ENCODE measurements at regions not wholly inside any gene's neighbourhood (a gene's known extent, or its start where the extent isn't known, plus 50 kb on each side); places are given as distances from the start of the nearest gene placed in this dataset.
"Not testable (repeated sequence)": the region's sequence is repeated elsewhere in the genome, so short reads cannot be mapped to it uniquely, and the experiment has no call there.

DNA sequence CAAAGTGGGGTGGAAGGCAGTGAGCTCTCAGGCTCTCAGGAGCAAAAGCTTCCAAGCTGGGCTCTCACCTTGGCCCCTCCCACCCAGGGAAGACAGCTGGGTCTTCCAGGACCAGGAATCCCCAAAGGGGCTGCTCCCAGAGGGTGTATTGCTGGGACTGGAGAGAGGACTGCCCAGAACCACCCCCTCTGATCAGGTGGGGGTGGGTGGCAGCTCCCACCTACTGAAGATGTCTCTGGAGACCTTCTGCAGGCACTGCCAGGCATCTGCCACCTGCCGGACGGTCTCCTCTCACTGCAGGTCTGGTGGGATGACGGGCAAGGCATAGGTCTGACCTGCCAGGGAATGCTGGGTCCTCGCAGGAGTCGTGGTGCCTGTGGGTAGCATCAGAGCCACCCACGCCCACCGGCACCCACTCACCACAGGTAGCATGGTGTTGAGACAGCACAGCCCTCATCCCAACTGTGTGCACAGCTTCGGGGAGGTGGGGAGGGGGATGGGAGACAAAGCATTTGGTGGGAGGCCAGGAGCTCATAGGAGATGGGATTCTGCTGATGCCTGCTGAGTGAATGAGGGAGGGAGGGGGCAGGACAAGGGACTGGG, 103.2 kb downstream of the SINHCAF start:
- Histone ChIP-seq H3K27ac (ENCODE audit: low read length) (no peak overlapping the region), H3K9ac (ENCODE audit: low read length) (no peak overlapping the region), H3K27me3 (replicated peaks; ENCODE audit: insufficient read depth, low read length) (no peaks in the 10 kb centered on the region), H3K4me2 (ENCODE audit: low read depth, low read length) (no peak overlapping the region), H2AFZ (ENCODE audit: low read length) (no peak overlapping the region), H3K4me1 (ENCODE audit: low read length) (no peaks in the 10 kb centered on the region), H3K9me3 (replicated peaks; ENCODE audit: insufficient read depth, low read length) (no peaks in the 10 kb centered on the region), H3K9me2 (replicated peaks; ENCODE audit: insufficient read depth, low read length) (no peaks in the 10 kb centered on the region), H3K79me2 (ENCODE audit: low read length) (no peaks in the 10 kb centered on the region), H3K4me3 (ENCODE audit: low read length) (no peak overlapping the region), H3K36me3 (replicated peaks; ENCODE audit: insufficient read depth, low read length) (no peaks in the 10 kb centered on the region), H3F3A (ENCODE audit: insufficient read depth, low read length) (no peaks in the 10 kb centered on the region), H4K20me1 (ENCODE audit: insufficient read depth, low read length) (no peaks in the 10 kb centered on the region)
- TF ChIP-seq EZH2 (optimal IDR thresholded peaks at IDR 0.05; ENCODE audit: low read depth, low read length), result no peak
- TF ChIP-seq, protein P1, sequence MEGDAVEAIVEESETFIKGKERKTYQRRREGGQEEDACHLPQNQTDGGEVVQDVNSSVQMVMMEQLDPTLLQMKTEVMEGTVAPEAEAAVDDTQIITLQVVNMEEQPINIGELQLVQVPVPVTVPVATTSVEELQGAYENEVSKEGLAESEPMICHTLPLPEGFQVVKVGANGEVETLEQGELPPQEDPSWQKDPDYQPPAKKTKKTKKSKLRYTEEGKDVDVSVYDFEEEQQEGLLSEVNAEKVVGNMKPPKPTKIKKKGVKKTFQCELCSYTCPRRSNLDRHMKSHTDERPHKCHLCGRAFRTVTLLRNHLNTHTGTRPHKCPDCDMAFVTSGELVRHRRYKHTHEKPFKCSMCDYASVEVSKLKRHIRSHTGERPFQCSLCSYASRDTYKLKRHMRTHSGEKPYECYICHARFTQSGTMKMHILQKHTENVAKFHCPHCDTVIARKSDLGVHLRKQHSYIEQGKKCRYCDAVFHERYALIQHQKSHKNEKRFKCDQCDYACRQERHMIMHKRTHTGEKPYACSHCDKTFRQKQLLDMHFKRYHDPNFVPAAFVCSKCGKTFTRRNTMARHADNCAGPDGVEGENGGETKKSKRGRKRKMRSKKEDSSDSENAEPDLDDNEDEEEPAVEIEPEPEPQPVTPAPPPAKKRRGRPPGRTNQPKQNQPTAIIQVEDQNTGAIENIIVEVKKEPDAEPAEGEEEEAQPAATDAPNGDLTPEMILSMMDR (IDR thresholded peaks at IDR 0.05; ENCODE audit: low read length), result no peak
- TF ChIP-seq EZH2phosphoT487 (IDR thresholded peaks at IDR 0.05; ENCODE audit: low read length), result no peak
- no peak for DNase-seq

DNA sequence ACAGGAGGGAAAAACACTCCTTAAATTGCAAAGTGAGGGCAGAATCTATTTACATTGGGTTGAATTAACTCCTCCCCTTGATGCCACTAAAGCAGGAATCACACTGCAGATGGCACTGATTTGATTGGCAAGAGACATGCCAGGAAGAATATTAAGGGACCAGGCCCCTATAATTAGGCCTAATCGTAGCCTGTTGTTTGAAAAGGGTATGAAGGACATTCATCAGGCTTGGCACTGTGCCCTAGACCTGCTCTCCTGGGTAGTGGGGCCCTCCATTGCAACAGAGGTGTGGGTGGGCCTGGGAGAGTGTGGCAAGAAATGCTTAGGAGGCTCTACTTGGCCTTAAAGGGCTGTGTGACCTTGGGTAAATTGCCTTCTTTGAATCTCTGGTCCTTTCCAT, 102.3 kb downstream of the SINHCAF start:
- H3K4me3 ChIP-seq (ENCODE audit: low read length); H3F3A ChIP-seq (ENCODE audit: insufficient read depth, low read length); H4K20me1 ChIP-seq (ENCODE audit: insufficient read depth, low read length); H3K27ac ChIP-seq (ENCODE audit: low read length); H3K9me2 ChIP-seq (replicated peaks; ENCODE audit: insufficient read depth, low read length); H3K4me1 ChIP-seq (ENCODE audit: low read length); H3K79me2 ChIP-seq (ENCODE audit: low read length); H3K36me3 ChIP-seq (replicated peaks; ENCODE audit: insufficient read depth, low read length); H3K27me3 ChIP-seq (replicated peaks; ENCODE audit: insufficient read depth, low read length); H2AFZ ChIP-seq (ENCODE audit: low read length); H3K9ac ChIP-seq (ENCODE audit: low read length); H3K4me2 ChIP-seq (ENCODE audit: low read depth, low read length); H3K9me3 ChIP-seq (replicated peaks; ENCODE audit: insufficient read depth, low read length); DNase-seq: not testable (repeated sequence)

DNA sequence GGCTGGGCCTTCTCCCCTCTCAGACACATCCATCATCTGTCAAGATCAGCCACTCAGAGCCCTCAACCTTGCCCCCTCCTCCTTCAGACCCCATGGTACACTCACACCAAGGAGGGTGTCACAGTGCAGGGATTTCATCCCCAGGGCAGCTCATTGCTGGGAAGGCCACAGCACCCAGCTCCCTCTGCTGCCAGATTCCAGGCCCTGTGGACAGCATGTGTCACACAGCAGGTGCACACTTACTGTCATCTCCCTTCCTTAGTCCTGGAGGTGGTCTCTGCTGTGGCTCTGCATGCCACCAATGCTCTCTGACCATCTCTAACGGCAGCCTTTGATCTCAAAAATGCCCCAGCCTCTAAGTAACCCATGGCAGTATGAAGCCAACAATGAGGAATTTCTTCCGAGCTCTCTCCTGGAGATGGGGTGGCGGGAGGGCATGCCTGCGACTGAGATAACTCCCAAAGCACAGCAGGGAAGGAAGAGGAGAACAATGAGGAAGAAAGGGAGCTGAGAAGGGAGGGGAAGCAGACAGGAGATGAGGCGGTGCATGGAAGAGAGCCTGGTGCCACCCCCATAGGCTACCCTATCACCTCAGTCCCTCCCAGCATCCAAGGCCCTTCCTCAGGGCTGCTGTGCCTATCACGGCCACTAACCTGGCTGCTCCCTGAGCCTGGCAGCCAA, 101.0 kb downstream of the SINHCAF start:
- no peak for TF ChIP-seq EZH2phosphoT487 (IDR thresholded peaks at IDR 0.05; ENCODE audit: low read length)
- no peak for TF ChIP-seq EZH2 (optimal IDR thresholded peaks at IDR 0.05; ENCODE audit: low read depth, low read length)
- no peak for DNase-seq
- Histone ChIP-seq H3K4me2 (ENCODE audit: low read depth, low read length) (no peak overlapping the region), H3K79me2 (ENCODE audit: low read length) (no peaks in the 10 kb centered on the region), H3F3A (ENCODE audit: insufficient read depth, low read length) (no peaks in the 10 kb centered on the region), H3K36me3 (replicated peaks; ENCODE audit: insufficient read depth, low read length) (no peaks in the 10 kb centered on the region), H3K4me1 (ENCODE audit: low read length) (no peaks in the 10 kb centered on the region), H3K27ac (ENCODE audit: low read length) (no peak overlapping the region), H3K9ac (ENCODE audit: low read length) (no peak overlapping the region), H3K4me3 (ENCODE audit: low read length) (no peak overlapping the region), H2AFZ (ENCODE audit: low read length) (no peak overlapping the region), H3K27me3 (replicated peaks; ENCODE audit: insufficient read depth, low read length) (no peaks in the 10 kb centered on the region), H3K9me2 (replicated peaks; ENCODE audit: insufficient read depth, low read length) (no peaks in the 10 kb centered on the region), H3K9me3 (replicated peaks; ENCODE audit: insufficient read depth, low read length) (no peaks in the 10 kb centered on the region), H4K20me1 (ENCODE audit: insufficient read depth, low read length) (no peaks in the 10 kb centered on the region)

DNA sequence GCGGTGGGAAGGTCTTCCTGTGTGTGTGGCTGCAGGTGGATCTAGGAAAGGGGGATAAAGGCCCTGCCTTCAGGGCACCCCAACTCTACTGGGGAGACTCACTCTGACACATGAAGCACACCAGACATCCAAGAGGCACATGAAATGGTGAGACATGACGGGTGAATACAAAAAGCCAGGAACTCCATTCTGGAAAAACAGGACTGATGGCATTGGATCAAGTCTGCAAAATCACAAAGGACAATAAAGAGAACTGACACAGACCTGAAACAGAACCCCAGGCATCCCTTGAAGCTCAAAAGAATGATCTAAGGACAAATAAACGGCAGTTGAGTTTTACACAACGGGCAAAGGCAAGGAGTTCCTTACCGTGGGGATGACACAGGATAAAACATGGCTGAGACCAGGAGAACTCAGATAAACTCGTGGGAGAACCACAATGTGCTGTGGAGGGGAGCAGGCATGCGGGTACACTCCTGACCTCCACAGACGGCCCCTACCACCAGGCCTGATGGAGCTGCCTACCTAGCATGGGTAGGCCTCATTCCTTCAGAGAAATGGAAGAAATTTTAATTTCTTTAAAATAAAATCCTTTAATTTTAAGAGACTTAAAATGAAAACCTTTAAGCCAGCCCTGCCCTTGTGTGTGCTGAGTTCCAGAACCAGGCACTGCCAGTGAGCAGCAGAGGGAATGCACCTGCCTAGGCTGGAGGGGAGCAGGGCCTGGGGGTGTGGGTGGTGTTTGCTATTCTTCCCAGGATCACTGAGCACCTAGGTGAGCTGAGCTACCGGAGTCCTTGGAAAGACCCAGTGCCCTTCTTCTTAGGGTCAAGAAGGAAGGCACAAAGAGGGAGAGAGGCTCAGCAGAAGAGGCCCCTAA, 100.1 kb downstream of the SINHCAF start:
- no peaks in the 10 kb centered on the region for H3K36me3 ChIP-seq (replicated peaks; ENCODE audit: insufficient read depth, low read length)
- DNase-seq, result no peak

More for the DNA sequence above, 100.1 kb downstream of the SINHCAF start:
- Histone ChIP-seq H3K27ac (ENCODE audit: low read length) (no peak overlapping the region), H3K4me2 (ENCODE audit: low read depth, low read length) (no peak overlapping the region), H3K4me1 (ENCODE audit: low read length) (no peaks in the 10 kb centered on the region), H2AFZ (ENCODE audit: low read length) (no peak overlapping the region), H3K27me3 (replicated peaks; ENCODE audit: insufficient read depth, low read length) (no peaks in the 10 kb centered on the region), H3K9ac (ENCODE audit: low read length) (no peak overlapping the region), H3K9me3 (replicated peaks; ENCODE audit: insufficient read depth, low read length) (no peaks in the 10 kb centered on the region), H3F3A (ENCODE audit: insufficient read depth, low read length) (no peaks in the 10 kb centered on the region), H3K79me2 (ENCODE audit: low read length) (no peaks in the 10 kb centered on the region), H3K4me3 (ENCODE audit: low read length) (no peak overlapping the region), H4K20me1 (ENCODE audit: insufficient read depth, low read length) (no peaks in the 10 kb centered on the region), H3K9me2 (replicated peaks; ENCODE audit: insufficient read depth, low read length) (no peaks in the 10 kb centered on the region)
- TF ChIP-seq EZH2phosphoT487 (IDR thresholded peaks at IDR 0.05; ENCODE audit: low read length), result no peak
- no peak for TF ChIP-seq EZH2 (optimal IDR thresholded peaks at IDR 0.05; ENCODE audit: low read depth, low read length)
- TF ChIP-seq, protein P1 (IDR thresholded peaks at IDR 0.05; ENCODE audit: low read length), result no peak

All from MM.1S (cell line).